K562 (cell line): ENCODE measurements at regions not wholly inside any gene's neighbourhood (a gene's known extent, or its start where the extent isn't known, plus 50 kb on each side); places are given as distances from the start of the nearest gene placed in this dataset.

Experiments used
- ATAC-seq: fragments of 200-7000 bp; cut with Tn5 transposase; 3 replicates; pipeline ENCODE4 v1.9.1; 2020; ENCODE audit warnings: moderate library complexity
- BruUV-seq: library from RNA; stranded (reverse); fragments of 400-500 nt; replicated peaks from 2 replicates; lab custom pipeline; 2021; lab: Mats Ljungman, UMichigan
- CTCF ChIA-PET: fragments of 300-600 bp; formaldehyde crosslinking; extraction: SDS; loops from one replicate; lab custom pipeline; 2021; ENCODE audit warnings: low intra/inter-chr PET ratio; lab: Yijun Ruan, JAX
- POLR2A ChIA-PET: fragments of 300-600, 350-650 bp; sonication (Branson Sonifier 250); formaldehyde crosslinking; extraction: SDS; loops from one replicate; lab custom pipeline; 2021; ENCODE audit warnings: antibody characterized with exemption, inconsistent platforms; lab: Yijun Ruan, JAX
- DNase-seq, 4 experiments: peaks; one replicate each; pipeline versions ENCODE4 v3.0.0 to v3.0.0-alpha.2; 2011 to 2018; ENCODE audit warnings: low spot score in 3 of 4, mixed read lengths in 3 of 4; ENCODE audit errors: extremely low read depth in 1 of 4
- FAIRE-seq: peaks from 2 replicates; lab custom pipeline; 2011; peaks lifted over from hg19 to GRCh38; lab: Jason Lieb, UNC
- H2AFZ ChIP-seq: 2 replicates; pipeline ENCODE4 v1.6.0; 2011; ENCODE audit warnings: low read depth, low read length, control low read depth, inconsistent platforms
- H3K27ac ChIP-seq: fragments of 200-600 bp; 3 replicates; pipeline ENCODE4 v1.8.0; 2011; ENCODE audit warnings: low read depth, mild to moderate bottlenecking, control low read depth, inconsistent platforms, low read length, moderate library complexity, mixed read lengths; ENCODE audit errors: extremely low read depth
- H3K27me3 ChIP-seq, 2 experiments: fragments of 300-600 bp in 1 of 2; 2 replicates in 1 of 2; 3 replicates in 1 of 2; pipeline versions ENCODE4 v1.6.0 to v1.8.0; 2011; ENCODE audit warnings: inconsistent platforms in 2 of 2, low read length in 2 of 2, mild to moderate bottlenecking in 1 of 2, mixed read lengths in 1 of 2, moderate library complexity in 1 of 2; ENCODE audit not compliant: control insufficient read depth in 2 of 2, insufficient read depth in 2 of 2
- H3K36me3 ChIP-seq: fragments of 300-600 bp; 3 replicates; pipeline ENCODE4 v1.8.0; 2011; ENCODE audit warnings: mild to moderate bottlenecking, low read length, inconsistent platforms; ENCODE audit not compliant: control insufficient read depth, insufficient read depth
- H3K4me1 ChIP-seq, 2 experiments: fragments of 200-600 bp in 1 of 2; replicated peaks in 1 of 2; 2 replicates in 1 of 2; 3 replicates in 1 of 2; pipeline versions ENCODE4 v1.5.1 to v1.8.0; 2011; ENCODE audit warnings: inconsistent platforms in 2 of 2, low read length in 2 of 2, mild to moderate bottlenecking in 1 of 2, mixed read lengths in 1 of 2, moderate library complexity in 1 of 2; ENCODE audit not compliant: control insufficient read depth in 2 of 2, insufficient read depth in 2 of 2
- H3K4me2 ChIP-seq: 2 replicates; pipeline ENCODE4 v1.6.1; 2011; ENCODE audit warnings: low read length, control low read depth, inconsistent platforms, mixed read lengths; ENCODE audit not compliant: insufficient read depth
- H3K4me3 ChIP-seq: fragments of 200-600 bp; sonication (generic), shearing (Covaris generic); 2 replicates; pipeline ENCODE4 v1.5.1; 2016; ENCODE audit warnings: control low read depth, inconsistent platforms
- H3K79me2 ChIP-seq: fragments of 200-600 bp; 3 replicates; pipeline ENCODE4 v1.8.0; 2011; ENCODE audit warnings: low read length, inconsistent platforms; ENCODE audit not compliant: control insufficient read depth, insufficient read depth
- H3K9ac ChIP-seq, 2 experiments: 2 replicates each; pipeline versions ENCODE4 v1.6.0 to v1.6.1; 2011; ENCODE audit warnings: low read depth in 2 of 2, low read length in 2 of 2, control low read depth in 1 of 2, inconsistent platforms in 1 of 2, mild to moderate bottlenecking in 1 of 2, mixed read lengths in 1 of 2; ENCODE audit not compliant: insufficient read depth in 1 of 2
- H3K9me1 ChIP-seq: one replicate; pipeline ENCODE4 v1.6.0; 2011; ENCODE audit warnings: inconsistent platforms, mild to moderate bottlenecking, low read length, moderate library complexity; ENCODE audit not compliant: control insufficient read depth, insufficient read depth
- H3K9me3 ChIP-seq: replicated peaks from 2 replicates; pipeline ENCODE4 v1.5.1; 2011; ENCODE audit warnings: low read depth, low read length, inconsistent platforms; ENCODE audit not compliant: control insufficient read depth, insufficient read depth
- H4K20me1 ChIP-seq: replicated peaks from 2 replicates; pipeline ENCODE4 v1.6.1; 2011; ENCODE audit warnings: low read length, inconsistent platforms, mixed read lengths; ENCODE audit not compliant: control insufficient read depth, insufficient read depth
- ASH1L ChIP-seq: fragments of 450-650 bp; IDR thresholded peaks from 2 replicates; pipeline ENCODE4 v1.6.1; 2018; ENCODE audit warnings: borderline replicate concordance, mild to moderate bottlenecking, low read depth; ENCODE audit not compliant: partially characterized antibody
- ATF6 ChIP-seq: sonication (generic); formaldehyde crosslinking; IDR thresholded peaks from 2 replicates; pipeline ENCODE4 v1.4.0; 2020; ENCODE audit warnings: mild to moderate bottlenecking, missing genetic modification reagents
- FOS ChIP-seq: IDR thresholded peaks from 3 replicates; pipeline ENCODE4 v1.6.1; 2011; ENCODE audit not compliant: insufficient read length; ENCODE audit errors: extremely low read depth
- GABPA ChIP-seq: fragments of 200-800 bp; sonication (Bioruptor generic); conservative IDR thresholded peaks from 2 replicates; pipeline ENCODE4 v1.6.1; 2016; ENCODE audit warnings: low read depth, missing genetic modification characterization, missing compliant biosample characterization
- KLF13 ChIP-seq: fragments of 450-650 bp; IDR thresholded peaks from 2 replicates; pipeline ENCODE4 v1.6.1; 2016; ENCODE audit warnings: missing genetic modification characterization, low read depth, mild to moderate bottlenecking, missing compliant biosample characterization, moderate library complexity, borderline replicate concordance
- LEF1 ChIP-seq: fragments of 450-650 bp; IDR thresholded peaks from 2 replicates; pipeline ENCODE4 v1.6.1; 2016; ENCODE audit warnings: mild to moderate bottlenecking
- MCM2 ChIP-seq: fragments of 450-650 bp; IDR thresholded peaks from 2 replicates; pipeline ENCODE4 v1.6.1; 2017; ENCODE audit warnings: low read depth, mild to moderate bottlenecking
- NKRF ChIP-seq: fragments of 450-650 bp; IDR thresholded peaks from 2 replicates; pipeline ENCODE4 v1.6.1; 2016; ENCODE audit warnings: borderline replicate concordance
- SRSF7 ChIP-seq: fragments of 200-400 bp; formaldehyde crosslinking; optimal IDR thresholded peaks from 2 replicates; pipeline ENCODE3; 2017; ENCODE audit warnings: mild to moderate bottlenecking, low read depth, low read length
- TAL1 ChIP-seq: fragments of 450-650 bp; IDR thresholded peaks from 2 replicates; pipeline ENCODE4 v1.6.1; 2016; ENCODE audit warnings: mild to moderate bottlenecking
- ZNF165 ChIP-seq: fragments of 250-450 bp; sonication (Bioruptor Pico); IDR thresholded peaks from 2 replicates; pipeline ENCODE4 v1.4.0; 2020; ENCODE audit warnings: borderline replicate concordance
- ZNF253 ChIP-seq: fragments of 250-450 bp; sonication (Bioruptor Pico); conservative IDR thresholded peaks from 2 replicates; pipeline ENCODE4 v1.6.1; 2021; ENCODE audit warnings: mild to moderate bottlenecking
- ZNF354B ChIP-seq: fragments of 250-450 bp; sonication (Bioruptor Pico); IDR thresholded peaks from 2 replicates; pipeline ENCODE4 v1.4.0; 2020
- ZNF785 ChIP-seq: fragments of 250-450 bp; sonication (Bioruptor Pico); IDR thresholded peaks from 2 replicates; pipeline ENCODE4 v1.4.0; 2020; ENCODE audit warnings: mild to moderate bottlenecking
- WGBS: fragments of 100-300 bp; shearing (Covaris generic); methylation state at CpG from one replicate; pipeline ENCODE4 v1.1.6; 2016; ENCODE audit warnings: low coverage, mixed read lengths; ENCODE audit not compliant: insufficient coverage; ENCODE audit errors: missing lambda C conversion rate; 5-methylcytosine and 5-hydroxymethylcytosine counted together
- in situ Hi-C: fragments of 300-500 bp; cut with MboI; formaldehyde crosslinking; loops from 4 replicates; pipeline ENCODE4 v1.15.0; 2018; ENCODE audit warnings: inconsistent platforms, mixed read lengths
- intact Hi-C: fragments of 100-400 bp; cut with micrococcal nuclease; formaldehyde crosslinking; loops from 2 replicates; pipeline ENCODE4 v1.14.2; 2022

DNA sequence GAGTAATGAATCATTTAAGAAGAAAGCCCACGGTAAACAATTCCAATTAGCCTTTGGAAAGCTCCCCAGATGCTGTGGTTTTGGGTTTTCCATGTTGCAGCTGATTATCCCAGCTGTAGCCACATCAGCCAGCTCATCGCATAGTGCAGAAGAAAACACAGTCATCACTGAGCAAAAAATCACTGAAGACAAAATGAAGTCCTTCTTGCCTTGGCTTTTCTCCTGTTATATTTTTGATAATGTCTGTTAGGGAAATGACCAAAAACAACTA, 193.0 kb upstream of the C1QTNF7 start:
- Histone ChIP-seq H3K27ac (no peak overlapping the region), H3K4me2 (no peak overlapping the region), H4K20me1 (no peaks in the 10 kb centered on the region), H3K9me3 (no peaks in the 10 kb centered on the region), H3K9me1 (no peaks in the 10 kb centered on the region), H3K4me1 (no peaks in the 10 kb centered on the region), H3K79me2 (no peaks in the 10 kb centered on the region), H2AFZ (no peak overlapping the region), H3K27me3 (peaks cover 0 to 7% of the 10 kb centered on the region in 2 experiments; a peak in 1 of 5 replicates), H3K9ac (no peak overlapping the region), H3K4me3 (no peak overlapping the region), H3K36me3 (no peaks in the 10 kb centered on the region)
- no TSS peak for BruUV-seq
- ChIA-PET POLR2A (no interaction called here), CTCF (interaction anchor here (0.7 kb wide), 1 partner anchor 377 kb away, joined by 3 read pairs; no protein-coding TSS in a partner anchor)
- intact Hi-C loops: loop anchor here (10.0 kb wide), 1 partner anchor 420 kb away; the partner anchor contains the start of gene FBXL5
- ATAC-seq: no peak
- DNase-seq: no peak
- TF ChIP-seq ZNF165 (CRISPR knock-in tag) (no peak), ZNF785 (no peak), KLF13 (tag) (no peak), FOS (no peak), LEF1 (no peak), ZNF253 (CRISPR knock-in tag) (no peak)
- WGBS: 0% methylated on average over 2 of the region's 2 CpGs
- in situ Hi-C loops: loop anchor here (10.0 kb wide), 2 partner anchors 160 to 220 kb away; no protein-coding TSS in a partner anchor
- FAIRE-seq: no peak

GRCh38 chr4:15235135-15235534, 192.7 kb upstream of the C1QTNF7 start:
- Histone ChIP-seq H3K9me3 (no peaks in the 10 kb centered on the region), H3K27ac (no peak overlapping the region), H3K4me3 (no peak overlapping the region), H3K4me1 (no peaks in the 10 kb centered on the region), H2AFZ (no peak overlapping the region), H3K36me3 (no peaks in the 10 kb centered on the region), H3K9ac (no peak overlapping the region), H3K4me2 (no peak overlapping the region), H3K9me1 (no peaks in the 10 kb centered on the region), H3K79me2 (no peaks in the 10 kb centered on the region), H3K27me3 (peaks cover 0 to 7% of the 10 kb centered on the region in 2 experiments; a peak in 1 of 5 replicates), H4K20me1 (no peaks in the 10 kb centered on the region)
- CTCF ChIA-PET: interaction anchor here (0.7 kb wide), 1 partner anchor 377 kb away, joined by 3 read pairs; no protein-coding TSS in a partner anchor
- in situ Hi-C loops (loop anchor here (10.0 kb wide), 2 partner anchors 160 to 220 kb away; no protein-coding TSS in a partner anchor), intact Hi-C loops (loop anchor here (10.0 kb wide), 1 partner anchor 420 kb away; the partner anchor contains the start of gene FBXL5)
- 0% methylated on average over 1 of the region's 2 CpGs for WGBS
- ATAC-seq: no peak
- FAIRE-seq: no peak
- BruUV-seq: no TSS peak
- POLR2A ChIA-PET: interaction anchor here (1.2 kb wide), 1 partner anchor 11 kb away, joined by 3 read pairs; no protein-coding TSS in a partner anchor
- no peak for DNase-seq
- TF ChIP-seq TAL1 (no peak), MCM2 (no peak), NKRF (no peak), ZNF354B (CRISPR knock-in tag) (no peak), ASH1L (no peak), GABPA (no peak), SRSF7 (no peak), ATF6 (no peak)
